H9 (cell line): ENCODE measurements at regions not wholly inside any gene's neighbourhood (a gene's known extent, or its start where the extent isn't known, plus 50 kb on each side); places are given as distances from the start of the nearest gene placed in this dataset.

Experiments used
- DNase-seq: peaks from one replicate; pipeline ENCODE4 v3.0.0-alpha.2; 2017
- H2AFZ ChIP-seq: one replicate; pipeline ENCODE4 v1.6.1; 2013; ENCODE audit warnings: mild to moderate bottlenecking, low read length, control low read depth, moderate library complexity
- H2AK5ac ChIP-seq: 2 replicates; pipeline ENCODE4 v1.6.1; 2013; ENCODE audit warnings: low read length, control low read depth, mixed read lengths; ENCODE audit not compliant: insufficient read length
- H2BK120ac ChIP-seq: one replicate; pipeline ENCODE4 v1.6.1; 2013; ENCODE audit warnings: low read depth, mild to moderate bottlenecking, low read length, control low read depth, inconsistent platforms; ENCODE audit not compliant: poor library complexity, severe bottlenecking
- H2BK12ac ChIP-seq: 2 replicates; pipeline ENCODE4 v1.6.1; 2013; ENCODE audit warnings: low read length, control low read depth, mixed read lengths, low read depth; ENCODE audit not compliant: insufficient read length
- H2BK15ac ChIP-seq: 2 replicates; pipeline ENCODE4 v1.6.1; 2013; ENCODE audit warnings: low read depth, low read length, control low read depth
- H2BK20ac ChIP-seq: one replicate; pipeline ENCODE4 v1.6.1; 2013; ENCODE audit warnings: low read depth, mild to moderate bottlenecking, low read length, control low read depth, inconsistent platforms; ENCODE audit not compliant: poor library complexity, severe bottlenecking
- H2BK5ac ChIP-seq: 2 replicates; pipeline ENCODE4 v1.6.1; 2013; ENCODE audit warnings: low read length, control low read depth, mixed read lengths; ENCODE audit not compliant: insufficient read length
- H3K14ac ChIP-seq: 2 replicates; pipeline ENCODE4 v1.6.1; 2013; ENCODE audit warnings: low read length, control low read depth; ENCODE audit not compliant: insufficient read depth
- H3K18ac ChIP-seq: 2 replicates; pipeline ENCODE4 v1.6.1; 2013; ENCODE audit warnings: low read depth, mild to moderate bottlenecking, mixed read lengths, low read length, control low read depth; ENCODE audit not compliant: insufficient read length
- H3K23ac ChIP-seq: 2 replicates; pipeline ENCODE4 v1.6.1; 2013; ENCODE audit warnings: low read length, control low read depth, mixed read lengths, low read depth; ENCODE audit not compliant: insufficient read length
- H3K23me2 ChIP-seq: 2 replicates; pipeline ENCODE4 v1.6.1; 2013; ENCODE audit warnings: low read depth, mild to moderate bottlenecking, mixed read lengths, low read length, control low read depth; ENCODE audit not compliant: insufficient read length, poor library complexity, severe bottlenecking
- H3K27ac ChIP-seq: 2 replicates; pipeline ENCODE4 v1.5.1; 2013; ENCODE audit warnings: low read length, control low read depth, mixed read lengths, low read depth; ENCODE audit not compliant: insufficient read length
- H3K27me3 ChIP-seq: 2 replicates; pipeline ENCODE4 v1.6.1; 2013; ENCODE audit warnings: low read length, control low read depth, inconsistent platforms; ENCODE audit not compliant: insufficient read depth
- H3K4ac ChIP-seq: 2 replicates; pipeline ENCODE4 v1.6.1; 2013; ENCODE audit warnings: low read depth, mild to moderate bottlenecking, control low read depth, inconsistent platforms, low read length, moderate library complexity
- H3K4me1 ChIP-seq: 2 replicates; pipeline ENCODE4 v1.6.1; 2013; ENCODE audit warnings: low read length, control low read depth, inconsistent platforms; ENCODE audit not compliant: insufficient read depth
- H3K4me2 ChIP-seq: 2 replicates; pipeline ENCODE4 v1.6.1; 2013; ENCODE audit warnings: low read length, control low read depth, mixed read lengths; ENCODE audit not compliant: insufficient read length, insufficient read depth
- H3K56ac ChIP-seq: 2 replicates; pipeline ENCODE4 v1.6.1; 2013; ENCODE audit warnings: low read depth, mild to moderate bottlenecking, mixed read lengths, low read length, control low read depth; ENCODE audit not compliant: insufficient read length
- H3K79me1 ChIP-seq: 2 replicates; pipeline ENCODE4 v1.6.1; 2013; ENCODE audit warnings: low read depth, mild to moderate bottlenecking, moderate library complexity, low read length, control low read depth, inconsistent platforms; ENCODE audit not compliant: insufficient read depth, poor library complexity, severe bottlenecking
- H3K79me2 ChIP-seq: 2 replicates; pipeline ENCODE4 v1.6.1; 2013; ENCODE audit warnings: low read length, control low read depth, inconsistent platforms; ENCODE audit not compliant: insufficient read depth
- H3K9ac ChIP-seq: 2 replicates; pipeline ENCODE4 v1.6.1; 2013; ENCODE audit warnings: low read length, control low read depth, mixed read lengths; ENCODE audit not compliant: insufficient read length; ENCODE audit errors: extremely low read depth
- H3K9me3 ChIP-seq: one replicate; pipeline ENCODE4 v1.6.1; 2013; ENCODE audit warnings: low read depth, low read length, inconsistent platforms; ENCODE audit not compliant: control insufficient read depth
- H3T11ph ChIP-seq: one replicate; pipeline ENCODE4 v1.6.1; 2013; ENCODE audit warnings: mild to moderate bottlenecking, low read length, control low read depth, inconsistent platforms
- H4K20me1 ChIP-seq: one replicate; pipeline ENCODE4 v1.6.1; 2013; ENCODE audit not compliant: control insufficient read depth, insufficient read length, insufficient read depth
- H4K5ac ChIP-seq: 2 replicates; pipeline ENCODE4 v1.6.1; 2013; ENCODE audit warnings: low read depth, mild to moderate bottlenecking, mixed read lengths, low read length, control low read depth; ENCODE audit not compliant: insufficient read length
- H4K8ac ChIP-seq: replicated peaks from 2 replicates; pipeline ENCODE4 v1.6.1; 2013; ENCODE audit warnings: low read length, control low read depth, mixed read lengths, low read depth; ENCODE audit not compliant: insufficient read length
- H4K91ac ChIP-seq: 2 replicates; pipeline ENCODE4 v1.6.1; 2013; ENCODE audit warnings: low read depth, mild to moderate bottlenecking, moderate library complexity, mixed read lengths, low read length, control low read depth; ENCODE audit not compliant: insufficient read length
- H3K27ac Mint-ChIP-seq, 3 experiments: 2 replicates in 2 of 3; 3 replicates in 1 of 3; pipeline ENCODE4 v1.8.0; 2020 to 2021; ENCODE audit warnings: mixed read lengths in 3 of 3, mild to moderate bottlenecking in 1 of 3, moderate library complexity in 1 of 3
- H3K27me3 Mint-ChIP-seq: 2 replicates; pipeline ENCODE4 v1.8.0; 2021; ENCODE audit warnings: low read depth, mild to moderate bottlenecking, moderate library complexity, mixed read lengths
- H3K36me3 Mint-ChIP-seq, 3 experiments: 2 replicates in 2 of 3; 3 replicates in 1 of 3; pipeline ENCODE4 v1.8.0; 2020 to 2021; ENCODE audit warnings: low read depth in 3 of 3, mixed read lengths in 3 of 3; ENCODE audit not compliant: insufficient read depth in 1 of 3
- H3K4me1 Mint-ChIP-seq, 2 experiments: 2 replicates each; pipeline ENCODE4 v1.8.0; 2020; ENCODE audit warnings: mixed read lengths in 2 of 2
- H3K4me3 Mint-ChIP-seq, 2 experiments: 2 replicates in 1 of 2; 3 replicates in 1 of 2; pipeline ENCODE4 v1.8.0; 2020 to 2021; ENCODE audit warnings: mild to moderate bottlenecking in 2 of 2, mixed read lengths in 2 of 2, moderate library complexity in 1 of 2
- H3K9me3 Mint-ChIP-seq, 2 experiments: 2 replicates in 1 of 2; 3 replicates in 1 of 2; pipeline ENCODE4 v1.8.0; 2020; ENCODE audit warnings: mild to moderate bottlenecking in 2 of 2, mixed read lengths in 2 of 2, moderate library complexity in 1 of 2
- CTCF ChIP-seq: fragments of 200-600 bp; sonication (generic); conservative IDR thresholded peaks from 3 replicates; pipeline ENCODE4 v1.8.0; 2021; ENCODE audit warnings: antibody characterized with exemption, mild to moderate bottlenecking
- WGBS: extraction: QIAGEN DNeasy Blood & Tissue Kit; methylation state at CpG from one replicate; pipeline ENCODE4 v1.1.7; 2013; ENCODE audit warnings: missing lambda C conversion rate, low lambda C conversion rate, mixed read lengths; ENCODE audit not compliant: insufficient read length; ENCODE audit errors: extremely low coverage; 5-methylcytosine and 5-hydroxymethylcytosine counted together

DNA sequence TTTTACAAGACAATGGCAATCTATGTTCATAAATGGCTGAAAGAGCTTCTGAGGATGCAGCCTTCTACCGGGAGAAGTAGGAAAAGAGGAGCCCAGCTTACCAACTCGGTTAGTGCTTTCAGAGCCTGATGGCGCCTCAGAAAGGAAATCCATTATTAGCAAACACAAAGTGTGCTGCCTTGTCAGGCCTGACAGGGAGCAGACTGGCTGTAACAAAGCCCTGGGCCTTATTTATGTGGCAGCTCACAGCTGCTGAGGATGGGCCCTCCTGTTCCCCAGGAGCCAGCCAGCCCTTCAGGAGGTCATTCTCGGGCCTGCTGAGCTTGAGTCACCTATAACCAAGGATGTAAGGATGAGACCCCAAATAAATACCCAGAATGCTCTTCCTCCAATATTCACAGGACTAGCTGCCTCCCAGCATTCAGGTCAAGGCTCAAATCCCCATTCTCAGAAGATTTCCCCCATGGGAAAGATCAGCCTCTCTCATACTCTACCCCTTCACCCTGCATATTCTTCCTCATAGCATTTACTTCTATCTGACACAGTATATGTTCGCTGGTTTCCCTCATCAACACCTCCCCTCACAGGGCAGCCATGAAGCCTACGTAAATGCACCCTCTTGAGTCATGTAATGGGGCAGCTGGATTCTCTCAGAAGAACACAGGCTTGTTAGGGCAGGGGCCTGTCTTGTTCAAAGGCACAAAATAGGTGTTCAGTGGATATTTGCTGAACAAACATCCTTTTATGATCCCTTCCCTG lies 227.0 kb upstream of the RASGEF1B start:
- no peak overlapping the region for H2BK5ac ChIP-seq
- H3K23me2 ChIP-seq, result no peaks in the 10 kb centered on the region
- H3K36me3 Mint-ChIP-seq, result no peaks in the 10 kb centered on the region
- H3T11ph ChIP-seq, result no peak overlapping the region
- H3K56ac ChIP-seq, result no peak overlapping the region
- no peak overlapping the region for H2BK20ac ChIP-seq
- H2AFZ ChIP-seq, result no peak overlapping the region
- DNase-seq, result no peak
- no peaks in the 10 kb centered on the region for H3K27me3 Mint-ChIP-seq
- H2BK12ac ChIP-seq, result no peak overlapping the region
- H3K4me1 ChIP-seq, result no peaks in the 10 kb centered on the region
- no peak overlapping the region for H3K14ac ChIP-seq
- no peak overlapping the region for H3K9ac ChIP-seq
- no peaks in the 10 kb centered on the region for H4K20me1 ChIP-seq
- H2BK15ac ChIP-seq, result no peak overlapping the region
- H3K23ac ChIP-seq, result no peak overlapping the region
- H3K27me3 ChIP-seq, result no peaks in the 10 kb centered on the region
- no peaks in the 10 kb centered on the region for H3K79me2 ChIP-seq
- H3K9me3 Mint-ChIP-seq, result no peaks in the 10 kb centered on the region
- no peaks in the 10 kb centered on the region for H3K9me3 ChIP-seq
- H4K5ac ChIP-seq, result no peak overlapping the region
- no peak overlapping the region for H3K4me3 Mint-ChIP-seq
- no peak overlapping the region for H4K8ac ChIP-seq
- H3K27ac ChIP-seq, result no peak overlapping the region
- H2BK120ac ChIP-seq, result no peak overlapping the region
- H3K27ac Mint-ChIP-seq, result peak overlapping the region in 1 of 3 experiments; percentile 27; a peak in 1 of 7 replicates
- no peak overlapping the region for H3K4ac ChIP-seq
- H3K4me2 ChIP-seq, result no peak overlapping the region
- no peak overlapping the region for H3K18ac ChIP-seq
- H3K79me1 ChIP-seq, result no peaks in the 10 kb centered on the region
- H4K91ac ChIP-seq, result no peak overlapping the region
- H3K4me1 Mint-ChIP-seq, result 0 out of 4 replicates have a peak, but pooled peaks cover 0 to 3% of the 10 kb centered on the region in 2 experiments
- no peak overlapping the region for H2AK5ac ChIP-seq
- no CpG with 5 or more reads among the region's 6 CpGs for WGBS
- TF ChIP-seq CTCF, result no peak
